Colonic mucosa (tissue), 4 donors: ENCODE measurements at regions not wholly inside any gene's neighbourhood (a gene's known extent, or its start where the extent isn't known, plus 50 kb on each side); places are given as distances from the start of the nearest gene placed in this dataset.

Experiments
- DNase-seq: peaks from one replicate; pipeline ENCODE4 v3.0.0-alpha.2; 2020
- H3K27ac ChIP-seq: fragments of 200-600 bp; one replicate; pipeline ENCODE4 v1.8.0; 2021
- H3K27me3 ChIP-seq: fragments of 200-600 bp; one replicate; pipeline ENCODE4 v1.8.0; 2021
- H3K36me3 ChIP-seq: fragments of 200-600 bp; one replicate; pipeline ENCODE4 v1.8.0; 2021
- H3K4me1 ChIP-seq: fragments of 200-600 bp; one replicate; pipeline ENCODE4 v1.8.0; 2021; ENCODE audit warnings: mild to moderate bottlenecking
- H3K4me3 ChIP-seq: fragments of 200-600 bp; one replicate; pipeline ENCODE4 v1.8.0; 2021
- H3K9ac ChIP-seq, 2 donors: one replicate each; pipeline ENCODE4 v1.7.0; 2013; ENCODE audit warnings: control low read depth in 2 of 2, low read depth in 2 of 2, low read length in 2 of 2
- H3K9me3 ChIP-seq: fragments of 200-600 bp; one replicate; pipeline ENCODE4 v1.8.0; 2021
- CTCF ChIP-seq: fragments of 200-600 bp; IDR thresholded peaks from one replicate; pipeline ENCODE4 v1.8.0; 2022; ENCODE audit warnings: antibody characterized with exemption, mild to moderate bottlenecking
- intact Hi-C: fragments of 100-400 bp; cut with DNase I; formaldehyde crosslinking; loops from one replicate; pipeline ENCODE4 v1.14.1; 2022
- donor health status: healthy.
- donor health status: DM: no; HTN: no; CAD: no.
- donor health status: DM: no; HTN: no; CAD: no.

GRCh38 chr2:150373374-150373773 lies 114.1 kb downstream of the RND3 start:
- Histone ChIP-seq H3K27me3 (no peaks in the 10 kb centered on the region), H3K9ac (no peak overlapping the region), H3K36me3 (no peaks in the 10 kb centered on the region), H3K9me3 (no peaks in the 10 kb centered on the region), H3K4me1 (no peaks in the 10 kb centered on the region), H3K27ac (no peak overlapping the region), H3K4me3 (no peak overlapping the region)
- TF ChIP-seq CTCF = no peak
- DNase-seq = no peak
- intact Hi-C loops = no loop called here

- Histone ChIP-seq H3K27me3 (no peaks in the 10 kb centered on the region), H3K4me3 (no peak overlapping the region), H3K27ac (no peak overlapping the region), H3K9ac (no peak overlapping the region), H3K4me1 (no peaks in the 10 kb centered on the region), H3K36me3 (no peaks in the 10 kb centered on the region), H3K9me3 (no peaks in the 10 kb centered on the region)
- peak; percentile 72 for DNase-seq
- TF ChIP-seq CTCF = no peak
- intact Hi-C loops = no loop called here
Observed at GRCh38 chr2:150371044-150371818, 116.2 kb downstream of the RND3 start.

- H3K36me3 ChIP-seq = no peaks in the 10 kb centered on the region
- DNase-seq = peak; percentile 45
- H3K9me3 ChIP-seq = no peaks in the 10 kb centered on the region
- H3K9ac ChIP-seq = no peak overlapping the region
- H3K27me3 ChIP-seq = no peaks in the 10 kb centered on the region
- no peaks in the 10 kb centered on the region for H3K4me1 ChIP-seq
- TF ChIP-seq CTCF = no peak
- intact Hi-C loops = no loop called here
- no peak overlapping the region for H3K4me3 ChIP-seq
- H3K27ac ChIP-seq = no peak overlapping the region
Observed at GRCh38 chr2:150370561-150370960, 116.9 kb downstream of the RND3 start.

GRCh38 chr2:150369862-150370261 lies 117.6 kb downstream of the RND3 start:
- no peak overlapping the region for H3K4me3 ChIP-seq
- no peaks in the 10 kb centered on the region for H3K4me1 ChIP-seq
- no peaks in the 10 kb centered on the region for H3K9me3 ChIP-seq
- no peaks in the 10 kb centered on the region for H3K27me3 ChIP-seq
- H3K27ac ChIP-seq = no peak overlapping the region
- H3K9ac ChIP-seq = no peak overlapping the region
- TF ChIP-seq CTCF = no peak
- no peak for DNase-seq
- intact Hi-C loops = no loop called here
- no peaks in the 10 kb centered on the region for H3K36me3 ChIP-seq

GRCh38 chr2:150358468-150358807 lies 129.0 kb downstream of the RND3 start:
- intact Hi-C loops = no loop called here
- Histone ChIP-seq H3K4me1 (no peaks in the 10 kb centered on the region), H3K36me3 (no peaks in the 10 kb centered on the region), H3K4me3 (no peak overlapping the region), H3K27ac (no peak overlapping the region), H3K9me3 (no peaks in the 10 kb centered on the region), H3K27me3 (no peaks in the 10 kb centered on the region), H3K9ac (no peak overlapping the region)
- no peak for DNase-seq
- TF ChIP-seq CTCF = no peak
